OCI-LY1 (cell line): ENCODE measurements at regions not wholly inside any gene's neighbourhood (a gene's known extent, or its start where the extent isn't known, plus 50 kb on each side); places are given as distances from the start of the nearest gene placed in this dataset.
A peak's percentile ranks its signal among the peaks of the same experiment; 100 is the strongest.
"Not testable (repeated sequence)": the region's sequence is repeated elsewhere in the genome, so short reads cannot be mapped to it uniquely, and the experiment has no call there.

ENCODE experiments used
- H2AFZ ChIP-seq: fragments of 200-600 bp; sonication (generic), shearing (Covaris generic); 2 replicates; pipeline ENCODE4 v1.6.0; 2014; ENCODE audit warnings: antibody characterized with exemption, mild to moderate bottlenecking, low read length
- H3F3A ChIP-seq: fragments of 200-600 bp; sonication (generic), shearing (Covaris generic); 2 replicates; pipeline ENCODE4 v1.6.0; 2014; ENCODE audit warnings: mild to moderate bottlenecking, antibody characterized with exemption, low read length, moderate library complexity; ENCODE audit not compliant: insufficient read depth
- H3K27ac ChIP-seq: fragments of 200-600 bp; sonication (generic); 2 replicates; pipeline ENCODE4 v1.5.1; 2014; ENCODE audit warnings: low read length, mixed run types, mild to moderate bottlenecking, low read depth; ENCODE audit not compliant: poor library complexity, severe bottlenecking
- H3K27me3 ChIP-seq: fragments of 200-600 bp; sonication (generic); 2 replicates; pipeline ENCODE4 v1.6.0; 2014; ENCODE audit warnings: antibody characterized with exemption, mild to moderate bottlenecking, low read length, moderate library complexity; ENCODE audit not compliant: insufficient read depth
- H3K36me3 ChIP-seq: fragments of 200-600 bp; sonication (generic); 2 replicates; pipeline ENCODE4 v1.6.1; 2014; ENCODE audit warnings: mild to moderate bottlenecking, antibody characterized with exemption, low read length, moderate library complexity, mixed read lengths; ENCODE audit not compliant: insufficient read depth
- H3K4me1 ChIP-seq: fragments of 200-600 bp; sonication (generic); 2 replicates; pipeline ENCODE4 v1.5.1; 2014; ENCODE audit warnings: mild to moderate bottlenecking, low read length, moderate library complexity; ENCODE audit not compliant: insufficient read depth, severe bottlenecking
- H3K4me2 ChIP-seq: fragments of 200-600 bp; sonication (generic), shearing (Covaris generic); 2 replicates; pipeline ENCODE4 v1.6.1; 2014; ENCODE audit warnings: low read length
- H3K4me3 ChIP-seq: fragments of 200-600 bp; sonication (generic); 2 replicates; pipeline ENCODE4 v1.5.1; 2014; ENCODE audit warnings: low read length, low read depth, mild to moderate bottlenecking, mixed read lengths; ENCODE audit not compliant: poor library complexity, severe bottlenecking
- H3K79me2 ChIP-seq: fragments of 200-600 bp; shearing (Covaris generic); 2 replicates; pipeline ENCODE4 v1.6.1; 2016; ENCODE audit warnings: mixed run types, low read length, mixed read lengths; ENCODE audit not compliant: insufficient read depth
- H3K9ac ChIP-seq: fragments of 200-600 bp; sonication (generic), shearing (Covaris generic); 2 replicates; pipeline ENCODE4 v1.6.1; 2014; ENCODE audit warnings: mild to moderate bottlenecking, low read length, mixed read lengths
- H3K9me2 ChIP-seq: fragments of 200-600 bp; sonication (generic), shearing (Covaris generic); 2 replicates; pipeline ENCODE4 v1.6.1; 2014; ENCODE audit warnings: low read depth, mild to moderate bottlenecking, low read length, mixed read lengths
- H3K9me3 ChIP-seq: fragments of 200-600 bp; shearing (Covaris generic); 2 replicates; pipeline ENCODE4 v1.6.1; 2014; ENCODE audit warnings: low read length, mixed read lengths
- H4K20me1 ChIP-seq: fragments of 200-600 bp; sonication (generic), shearing (Covaris generic); 2 replicates; pipeline ENCODE4 v1.6.0; 2016; ENCODE audit warnings: mild to moderate bottlenecking, low read length; ENCODE audit not compliant: insufficient read depth
- EZH2 ChIP-seq: fragments of 200-600 bp; sonication (generic), shearing (Covaris generic); IDR thresholded peaks from 2 replicates; pipeline ENCODE4 v1.8.0; 2017; ENCODE audit warnings: borderline replicate concordance, mixed run types, mild to moderate bottlenecking, antibody characterized with exemption, low read length, moderate library complexity, mixed read lengths
- TF ChIP-seq, protein P1 (sequence below): fragments of 200-600 bp; sonication (generic), shearing (Covaris generic); IDR thresholded peaks from 2 replicates; pipeline ENCODE4 v1.5.1; 2017; ENCODE audit warnings: mild to moderate bottlenecking, antibody characterized with exemption, low read length, moderate library complexity, mixed read lengths

DNA sequence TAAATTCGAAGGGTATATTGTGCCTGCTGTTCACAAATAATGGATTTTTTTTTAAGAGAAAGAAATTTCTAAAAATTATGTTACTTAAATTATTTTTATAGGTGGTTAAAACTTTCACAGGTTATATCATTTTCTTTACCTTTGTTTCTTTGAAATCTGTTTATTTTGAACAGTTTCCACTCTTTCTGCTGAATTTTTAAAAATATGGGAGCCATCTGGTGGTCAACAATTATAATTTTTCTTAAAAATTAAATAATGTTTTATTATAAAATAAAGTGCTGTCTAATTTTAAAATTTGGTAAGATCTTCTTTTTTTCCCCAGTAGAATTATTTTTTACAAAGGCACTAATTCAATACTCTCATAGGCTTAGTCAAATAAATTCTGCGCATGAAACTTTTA, 263.9 kb downstream of the ETV1 start:
- Histone ChIP-seq H3K27ac (no peak overlapping the region), H4K20me1 (no peaks in the 10 kb centered on the region), H3K4me3 (no peak overlapping the region), H2AFZ (peak overlapping the region; percentile 10), H3K27me3 (no peaks in the 10 kb centered on the region), H3K9me2 (no peaks in the 10 kb centered on the region), H3K9ac (no peak overlapping the region), H3K9me3 (peaks cover 9% of the 10 kb centered on the region; the same call in 1 of the 2 replicates), H3K79me2 (no peaks in the 10 kb centered on the region), H3F3A (no peaks in the 10 kb centered on the region), H3K4me2 (no peak overlapping the region), H3K36me3 (no peaks in the 10 kb centered on the region), H3K4me1 (peaks cover 10% of the 10 kb centered on the region)
- no peak for TF ChIP-seq EZH2
- TF ChIP-seq, protein P1, sequence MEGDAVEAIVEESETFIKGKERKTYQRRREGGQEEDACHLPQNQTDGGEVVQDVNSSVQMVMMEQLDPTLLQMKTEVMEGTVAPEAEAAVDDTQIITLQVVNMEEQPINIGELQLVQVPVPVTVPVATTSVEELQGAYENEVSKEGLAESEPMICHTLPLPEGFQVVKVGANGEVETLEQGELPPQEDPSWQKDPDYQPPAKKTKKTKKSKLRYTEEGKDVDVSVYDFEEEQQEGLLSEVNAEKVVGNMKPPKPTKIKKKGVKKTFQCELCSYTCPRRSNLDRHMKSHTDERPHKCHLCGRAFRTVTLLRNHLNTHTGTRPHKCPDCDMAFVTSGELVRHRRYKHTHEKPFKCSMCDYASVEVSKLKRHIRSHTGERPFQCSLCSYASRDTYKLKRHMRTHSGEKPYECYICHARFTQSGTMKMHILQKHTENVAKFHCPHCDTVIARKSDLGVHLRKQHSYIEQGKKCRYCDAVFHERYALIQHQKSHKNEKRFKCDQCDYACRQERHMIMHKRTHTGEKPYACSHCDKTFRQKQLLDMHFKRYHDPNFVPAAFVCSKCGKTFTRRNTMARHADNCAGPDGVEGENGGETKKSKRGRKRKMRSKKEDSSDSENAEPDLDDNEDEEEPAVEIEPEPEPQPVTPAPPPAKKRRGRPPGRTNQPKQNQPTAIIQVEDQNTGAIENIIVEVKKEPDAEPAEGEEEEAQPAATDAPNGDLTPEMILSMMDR, result peak; percentile 13; the same call in 1 of the 2 replicates

DNA sequence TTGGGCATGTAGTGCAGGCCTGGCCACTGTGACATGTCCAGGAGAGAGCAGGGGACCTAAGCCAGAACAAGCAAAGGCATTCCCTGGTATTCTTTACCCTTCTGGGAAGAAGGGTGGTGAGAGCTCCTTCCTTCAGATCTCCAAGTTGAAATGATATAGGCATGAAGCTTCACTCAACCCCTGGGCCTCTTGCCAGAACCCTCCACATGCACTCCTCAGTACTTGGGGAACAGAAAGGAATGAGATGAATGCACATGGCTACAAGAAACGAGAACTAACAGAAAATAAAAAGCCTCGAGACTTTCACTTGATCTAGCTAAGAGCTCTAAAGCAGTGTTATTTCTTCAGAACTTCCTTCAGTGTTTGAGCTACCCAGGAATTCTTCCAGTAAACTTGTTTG, 262.2 kb downstream of the ETV1 start:
- H3K27ac ChIP-seq, result no peak overlapping the region
- H3K4me2 ChIP-seq, result no peak overlapping the region
- no peaks in the 10 kb centered on the region for H4K20me1 ChIP-seq
- H3K27me3 ChIP-seq, result no peaks in the 10 kb centered on the region
- no peaks in the 10 kb centered on the region for H3F3A ChIP-seq
- H3K4me3 ChIP-seq, result no peak overlapping the region
- H3K79me2 ChIP-seq, result no peaks in the 10 kb centered on the region
- TF ChIP-seq, protein P1, result no peak
- no peak for TF ChIP-seq EZH2
- peak overlapping the region; percentile 59; the same call in 1 of the 2 replicates for H2AFZ ChIP-seq
- no peaks in the 10 kb centered on the region for H3K36me3 ChIP-seq
- H3K9me2 ChIP-seq, result no peaks in the 10 kb centered on the region
- peaks cover 9% of the 10 kb centered on the region; the same call in 1 of the 2 replicates for H3K9me3 ChIP-seq
- H3K4me1 ChIP-seq, result peaks cover 10% of the 10 kb centered on the region
- H3K9ac ChIP-seq, result no peak overlapping the region

DNA sequence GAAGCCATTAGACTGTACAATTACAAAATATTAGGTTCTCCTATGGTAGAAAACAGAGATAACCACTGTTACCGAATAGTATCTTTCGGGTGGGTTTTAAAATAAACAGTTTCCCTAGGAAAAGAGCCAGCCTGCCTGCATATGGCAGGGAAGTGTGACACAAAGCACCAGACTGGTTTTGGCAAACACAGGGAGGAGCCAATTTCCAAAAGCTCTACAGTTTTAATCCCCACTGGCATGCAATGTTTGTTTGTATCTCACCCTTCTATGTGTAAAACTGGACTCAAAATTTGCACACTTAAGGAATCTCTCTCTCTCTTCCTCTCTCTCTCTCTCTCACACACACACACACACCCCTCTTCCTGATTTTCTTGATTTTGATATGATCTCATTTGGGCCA, 261.7 kb downstream of the ETV1 start:
- Histone ChIP-seq H3K4me2 (no peak overlapping the region), H3F3A (no peaks in the 10 kb centered on the region), H4K20me1 (no peaks in the 10 kb centered on the region), H3K4me3 (no peak overlapping the region), H3K9ac (no peak overlapping the region), H3K36me3 (no peaks in the 10 kb centered on the region), H2AFZ (peak overlapping the region; percentile 59; the same call in 1 of the 2 replicates), H3K79me2 (no peaks in the 10 kb centered on the region), H3K9me3 (peaks cover 9% of the 10 kb centered on the region; the same call in 1 of the 2 replicates), H3K27me3 (no peaks in the 10 kb centered on the region), H3K9me2 (no peaks in the 10 kb centered on the region), H3K4me1 (peaks cover 10% of the 10 kb centered on the region), H3K27ac (no peak overlapping the region)
- TF ChIP-seq, protein P1, result no peak

DNA sequence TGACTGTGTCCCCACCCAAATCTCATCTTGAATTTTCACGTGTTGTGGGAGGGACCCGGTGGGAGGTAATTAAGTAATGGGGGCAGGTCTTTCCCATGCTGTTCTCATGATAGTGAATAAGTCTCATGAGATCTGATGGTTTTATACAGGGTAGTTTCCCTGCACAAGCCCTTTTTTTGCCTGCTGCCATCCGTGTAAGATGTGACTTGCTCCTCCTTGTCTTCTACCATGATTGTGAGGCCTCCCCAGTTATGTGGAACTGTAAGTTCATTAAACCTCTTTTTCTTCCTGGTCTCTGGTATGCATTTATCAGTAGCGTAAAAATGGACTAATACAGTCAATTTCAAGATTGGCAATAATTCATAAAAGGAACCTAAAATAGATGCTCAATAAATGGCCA, 261.0 kb downstream of the ETV1 start:
- not testable (repeated sequence) for H3K36me3 ChIP-seq, H3K27me3 ChIP-seq, H3K9ac ChIP-seq, H3K4me3 ChIP-seq, H3K4me2 ChIP-seq, H3K79me2 ChIP-seq, H3F3A ChIP-seq, H3K27ac ChIP-seq, H4K20me1 ChIP-seq, H2AFZ ChIP-seq, H3K9me2 ChIP-seq, H3K9me3 ChIP-seq
- H3K4me1 ChIP-seq, result peaks cover 10% of the 10 kb centered on the region
